ENCODE measurements at regions not wholly inside any gene's neighbourhood (a gene's known extent, or its start where the extent isn't known, plus 50 kb on each side); places are given as distances from the start of the nearest gene placed in this dataset.

DNA sequence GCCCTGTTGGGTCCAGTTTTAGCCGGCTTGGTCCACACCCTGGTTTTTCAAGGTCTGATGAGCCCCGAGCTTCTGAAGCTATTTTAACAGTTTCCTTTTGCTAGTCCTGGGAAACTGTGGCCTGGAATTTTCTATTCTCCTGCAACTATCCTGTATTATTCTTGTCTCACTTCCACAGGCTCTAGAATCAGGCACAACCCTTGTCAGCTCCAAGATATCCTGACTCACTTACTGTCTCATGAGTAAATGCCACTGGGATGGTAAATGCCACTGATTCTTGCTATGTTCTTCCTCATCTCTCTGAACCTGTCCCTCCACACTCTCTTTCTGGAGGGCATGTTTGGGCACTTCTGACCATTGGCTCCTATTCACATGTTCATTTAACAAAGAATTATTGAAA lies 611.5 kb upstream of the IGFBP3 start:
- TF ChIP-seq, protein P1, sequence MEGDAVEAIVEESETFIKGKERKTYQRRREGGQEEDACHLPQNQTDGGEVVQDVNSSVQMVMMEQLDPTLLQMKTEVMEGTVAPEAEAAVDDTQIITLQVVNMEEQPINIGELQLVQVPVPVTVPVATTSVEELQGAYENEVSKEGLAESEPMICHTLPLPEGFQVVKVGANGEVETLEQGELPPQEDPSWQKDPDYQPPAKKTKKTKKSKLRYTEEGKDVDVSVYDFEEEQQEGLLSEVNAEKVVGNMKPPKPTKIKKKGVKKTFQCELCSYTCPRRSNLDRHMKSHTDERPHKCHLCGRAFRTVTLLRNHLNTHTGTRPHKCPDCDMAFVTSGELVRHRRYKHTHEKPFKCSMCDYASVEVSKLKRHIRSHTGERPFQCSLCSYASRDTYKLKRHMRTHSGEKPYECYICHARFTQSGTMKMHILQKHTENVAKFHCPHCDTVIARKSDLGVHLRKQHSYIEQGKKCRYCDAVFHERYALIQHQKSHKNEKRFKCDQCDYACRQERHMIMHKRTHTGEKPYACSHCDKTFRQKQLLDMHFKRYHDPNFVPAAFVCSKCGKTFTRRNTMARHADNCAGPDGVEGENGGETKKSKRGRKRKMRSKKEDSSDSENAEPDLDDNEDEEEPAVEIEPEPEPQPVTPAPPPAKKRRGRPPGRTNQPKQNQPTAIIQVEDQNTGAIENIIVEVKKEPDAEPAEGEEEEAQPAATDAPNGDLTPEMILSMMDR (IDR thresholded peaks at IDR 0.05) = no peak
- TF ChIP-seq EZH2 (IDR thresholded peaks at IDR 0.05; ENCODE audit: borderline replicate concordance, insufficient read depth, low read depth, low read length, poor library complexity, severe bottlenecking) = no peak
